Mucosa of descending colon (tissue), 3 donors: ENCODE measurements at regions not wholly inside any gene's neighbourhood (a gene's known extent, or its start where the extent isn't known, plus 50 kb on each side); places are given as distances from the start of the nearest gene placed in this dataset.

ENCODE experiments used
- ATAC-seq: fragments of 200-7000 bp; cut with Tn5 transposase; one replicate; pipeline ENCODE4 v1.9.1; 2020; ENCODE audit warnings: mild to moderate bottlenecking, moderate library complexity
- DNase-seq, 3 donors: peaks; one replicate each; pipeline ENCODE4 v3.0.0-alpha.2; 2020
- H3K36me3 ChIP-seq: fragments of 200-600 bp; one replicate; pipeline ENCODE4 v1.8.0; 2021; ENCODE audit warnings: low read depth, mild to moderate bottlenecking
- H3K4me1 ChIP-seq: fragments of 200-600 bp; one replicate; pipeline ENCODE4 v1.8.0; 2021; ENCODE audit warnings: low read depth, mild to moderate bottlenecking
- H3K4me3 ChIP-seq: fragments of 200-600 bp; one replicate; pipeline ENCODE4 v1.8.0; 2021; ENCODE audit warnings: mild to moderate bottlenecking
- H3K9me3 ChIP-seq: fragments of 200-600 bp; one replicate; pipeline ENCODE4 v1.8.0; 2021; ENCODE audit warnings: mild to moderate bottlenecking
- CTCF ChIP-seq: fragments of 200-600 bp; IDR thresholded peaks from one replicate; pipeline ENCODE4 v1.8.0; 2022; ENCODE audit warnings: antibody characterized with exemption, mild to moderate bottlenecking
- intact Hi-C, 2 donors: fragments of 100-400 bp; cut with DNase I in 1 of 2; cut with micrococcal nuclease in 1 of 2; formaldehyde crosslinking; loops; one replicate each; pipeline versions ENCODE4 v1.11.0 to v1.11.1; 2022; cut with DNase I, micrococcal nuclease
- donor health status: DM: no; HTN: no; CAD: no; lungs with moderate emphysema.
- donor health status: DM: no; HTN: no; CAD: no.
- donor health status: DM: no; HTN: yes; CAD: no.

- DNase-seq (no peak), ATAC-seq (no peak)
- no peak overlapping the region for H3K4me3 ChIP-seq
- no peaks in the 10 kb centered on the region for H3K4me1 ChIP-seq
- no peak for TF ChIP-seq CTCF
- H3K36me3 ChIP-seq = no peaks in the 10 kb centered on the region
- H3K9me3 ChIP-seq = no peaks in the 10 kb centered on the region
- intact Hi-C loops = no loop called here
These were observed 332.6 kb upstream of the PDE4D start for GRCh38 chr5:60226128-60226527.

GRCh38 chr5:60223342-60223741 lies 329.8 kb upstream of the PDE4D start:
- H3K36me3 ChIP-seq = no peaks in the 10 kb centered on the region
- ATAC-seq (no peak), DNase-seq (no peak)
- H3K4me1 ChIP-seq = no peaks in the 10 kb centered on the region
- intact Hi-C loops = no loop called here
- no peaks in the 10 kb centered on the region for H3K9me3 ChIP-seq
- no peak overlapping the region for H3K4me3 ChIP-seq
- no peak for TF ChIP-seq CTCF

DNA sequence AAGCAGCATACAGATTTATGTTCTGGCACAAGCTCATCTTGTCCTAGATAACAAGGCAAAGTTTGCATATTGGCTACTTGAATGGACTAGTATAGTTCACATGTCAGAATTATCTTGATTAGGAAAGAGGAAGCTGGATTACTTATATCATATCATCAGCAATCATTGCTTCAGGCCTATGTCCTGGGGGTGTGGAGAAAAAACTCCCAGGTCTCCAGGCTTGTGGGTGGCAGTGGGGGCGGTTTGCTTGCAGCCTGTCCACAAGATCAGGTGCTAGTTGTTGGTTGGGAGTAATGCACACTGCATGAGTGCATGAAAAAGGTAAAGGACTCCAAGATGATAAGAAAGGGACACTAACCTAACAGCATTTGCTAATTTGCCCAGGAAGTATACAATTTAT lies 326.4 kb upstream of the PDE4D start:
- no peaks in the 10 kb centered on the region for H3K36me3 ChIP-seq
- H3K4me1 ChIP-seq = no peaks in the 10 kb centered on the region
- H3K4me3 ChIP-seq = no peak overlapping the region
- no peak for TF ChIP-seq CTCF
- intact Hi-C loops = no loop called here
- DNase-seq = no peak
- no peak for ATAC-seq
- H3K9me3 ChIP-seq = no peaks in the 10 kb centered on the region

GRCh38 chr5:60210810-60211209 lies 317.3 kb upstream of the PDE4D start:
- DNase-seq = peak in 1 of 3 donors; percentile 22
- no peaks in the 10 kb centered on the region for H3K9me3 ChIP-seq
- H3K4me3 ChIP-seq = no peak overlapping the region
- H3K36me3 ChIP-seq = no peaks in the 10 kb centered on the region
- intact Hi-C loops = no loop called here
- no peak for ATAC-seq
- TF ChIP-seq CTCF = no peak
- H3K4me1 ChIP-seq = no peaks in the 10 kb centered on the region

DNA sequence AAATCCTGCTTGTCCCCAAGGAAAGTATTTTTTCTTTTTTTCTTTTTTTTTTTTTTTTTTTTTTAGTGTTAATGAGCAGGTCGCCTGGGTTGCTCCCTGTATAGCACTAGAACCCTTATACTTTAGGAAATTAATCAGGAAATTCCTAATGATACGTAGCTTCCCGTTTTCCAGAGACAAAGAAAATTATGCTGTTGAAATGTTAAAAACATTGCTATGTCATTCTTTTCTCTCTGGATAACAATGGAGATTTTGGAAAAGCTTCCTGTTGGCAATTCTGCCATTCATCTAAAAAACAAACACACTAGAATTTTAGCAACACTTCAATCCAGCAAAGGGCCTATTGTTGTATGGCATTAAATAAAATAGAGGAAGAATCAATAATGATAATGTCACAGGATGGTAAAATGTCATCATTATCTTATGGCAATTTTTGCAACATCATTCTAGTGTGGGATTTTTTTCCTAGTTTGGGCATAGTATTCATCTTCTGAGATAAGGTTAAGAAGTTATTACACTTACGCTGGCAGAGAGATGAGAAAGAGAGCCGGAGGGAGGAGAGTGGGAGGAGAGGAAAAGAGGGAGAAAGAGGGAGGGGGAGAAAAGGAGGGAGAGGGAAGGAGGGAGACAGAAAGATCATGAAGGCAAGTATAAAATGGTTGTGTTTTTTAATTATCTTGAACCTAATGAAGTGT lies 315.8 kb upstream of the PDE4D start:
- Histone ChIP-seq H3K36me3 (no peaks in the 10 kb centered on the region), H3K4me3 (no peak overlapping the region), H3K4me1 (no peaks in the 10 kb centered on the region), H3K9me3 (no peaks in the 10 kb centered on the region)
- ATAC-seq (no peak), DNase-seq (no peak)
- intact Hi-C loops = no loop called here
- TF ChIP-seq CTCF = no peak

GRCh38 chr5:60208716-60209115 lies 315.2 kb upstream of the PDE4D start:
- no peak for TF ChIP-seq CTCF
- no peak for ATAC-seq
- intact Hi-C loops = no loop called here
- Histone ChIP-seq H3K9me3 (no peaks in the 10 kb centered on the region), H3K36me3 (no peaks in the 10 kb centered on the region), H3K4me3 (no peak overlapping the region), H3K4me1 (no peaks in the 10 kb centered on the region)
- no peak for DNase-seq
